ENCODE measurements at regions not wholly inside any gene's neighbourhood (a gene's known extent, or its start where the extent isn't known, plus 50 kb on each side); places are given as distances from the start of the nearest gene placed in this dataset.

DNA sequence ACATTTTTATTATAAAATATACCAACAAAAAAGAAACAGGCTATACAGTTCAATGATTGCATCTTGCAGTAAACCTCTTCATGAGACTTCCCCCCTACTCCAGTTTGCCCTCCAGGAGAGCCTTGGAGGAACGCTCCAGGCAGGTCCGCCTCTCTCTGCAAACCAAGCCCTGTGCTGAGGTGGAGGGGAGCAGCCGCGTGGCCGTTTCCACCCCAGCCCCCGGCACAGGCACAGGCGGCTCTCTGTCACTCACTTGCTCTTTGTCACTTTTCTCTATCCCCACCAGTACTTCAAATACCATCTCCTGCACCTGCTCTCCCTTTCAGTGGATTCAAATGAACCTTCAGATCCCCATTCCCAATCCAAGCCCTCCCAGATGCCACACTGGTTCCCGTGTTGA, 479.9 kb downstream of the OCA2 start:
- no peak for DNase-seq (ENCODE audit: low spot score)

DNA sequence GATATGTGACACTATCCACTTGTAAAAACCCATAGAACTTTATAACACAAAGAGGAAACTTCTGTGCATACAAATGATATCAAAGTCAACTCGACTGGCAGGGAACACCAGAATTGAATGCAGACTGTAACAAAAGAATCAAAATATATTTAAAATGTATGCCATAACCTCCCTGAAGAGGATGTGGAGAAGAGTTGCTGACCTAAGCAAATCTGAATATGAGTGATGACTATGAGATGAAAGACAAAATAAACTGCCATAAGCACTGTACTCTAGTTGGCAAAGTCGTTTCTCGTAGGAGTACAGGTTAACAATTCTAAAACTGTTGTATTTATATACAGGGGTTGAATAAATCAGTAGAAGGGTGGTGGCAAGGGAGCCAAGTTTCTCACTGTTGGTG, 482.1 kb downstream of the OCA2 start:
- no peak for DNase-seq (ENCODE audit: low spot score)

DNA sequence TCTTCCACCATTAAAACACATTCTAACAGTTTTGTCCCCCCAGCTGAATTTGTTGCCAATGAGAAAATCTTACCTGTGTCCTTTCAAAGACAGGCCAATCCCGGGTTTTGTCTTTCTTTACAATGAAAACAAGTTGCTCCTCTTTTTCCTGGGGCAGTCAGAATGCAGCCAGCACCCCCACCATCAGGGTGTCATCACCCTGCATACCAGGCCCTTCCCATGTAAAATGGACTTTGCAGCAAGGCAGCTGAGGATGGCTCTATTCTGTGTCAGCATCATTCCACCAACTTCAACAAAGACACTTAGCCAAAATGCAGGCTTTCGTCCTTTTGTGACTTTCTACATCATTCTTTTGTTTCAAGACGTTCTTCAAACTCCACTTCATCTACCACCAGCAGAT, 490.9 kb downstream of the OCA2 start:
- no peak for DNase-seq (ENCODE audit: low spot score)

DNA sequence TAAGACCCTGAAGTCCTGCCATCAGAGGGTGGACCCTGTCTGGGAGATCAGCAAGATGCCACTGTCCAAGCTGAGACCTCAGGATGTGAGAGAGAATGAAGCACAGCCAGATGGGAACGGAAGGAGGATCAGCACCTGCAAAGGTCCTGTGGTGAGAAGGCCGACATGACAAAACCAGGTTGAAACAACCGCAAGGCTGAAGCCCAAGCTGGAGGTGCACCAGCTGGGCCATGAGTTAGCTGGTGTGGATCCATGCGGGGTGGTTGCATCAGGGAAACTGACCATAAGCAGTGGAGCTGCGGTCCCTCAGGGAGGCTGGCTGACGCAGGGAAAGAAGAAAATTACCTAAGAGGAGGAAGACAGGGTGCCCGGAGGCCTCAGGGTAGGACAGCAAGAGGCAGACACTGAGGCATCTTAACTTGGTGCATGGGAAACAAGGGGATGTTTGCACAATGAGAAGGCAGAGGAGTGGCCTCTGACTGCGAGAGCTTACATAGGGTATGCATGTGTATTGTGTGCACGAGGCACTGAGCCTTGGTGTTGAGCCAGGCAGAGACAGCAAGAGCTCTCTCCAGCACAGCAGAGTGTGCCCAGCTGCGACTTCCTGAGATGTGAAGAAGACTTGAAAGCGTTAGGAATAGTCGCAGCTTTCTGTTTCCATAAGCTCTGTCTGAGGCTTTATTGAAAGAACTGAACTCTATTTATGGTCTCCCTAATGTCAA, 497.7 kb downstream of the OCA2 start:
- no peak for DNase-seq (ENCODE audit: low spot score)

DNA sequence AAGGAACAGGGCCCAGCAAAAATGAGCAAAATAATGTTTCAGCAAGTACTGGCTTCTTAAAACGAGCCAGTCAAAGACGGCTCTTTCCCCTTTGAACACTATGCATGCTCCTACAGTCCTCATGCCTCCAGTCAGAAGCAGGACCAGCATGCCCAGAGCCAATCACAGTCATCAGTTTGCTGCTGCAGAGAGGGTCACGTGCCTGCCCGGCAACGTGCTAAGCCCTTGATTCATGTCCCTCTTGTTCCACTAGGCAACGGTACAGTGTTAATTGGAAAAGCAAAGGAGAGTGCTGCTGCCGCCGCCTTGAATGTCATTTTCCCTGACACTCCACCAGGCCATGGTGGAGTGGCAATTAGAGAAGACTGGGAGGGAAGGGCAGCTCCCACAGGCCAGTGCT, 500.1 kb downstream of the OCA2 start:
- DNase-seq (ENCODE audit: low spot score): no peak

DNA sequence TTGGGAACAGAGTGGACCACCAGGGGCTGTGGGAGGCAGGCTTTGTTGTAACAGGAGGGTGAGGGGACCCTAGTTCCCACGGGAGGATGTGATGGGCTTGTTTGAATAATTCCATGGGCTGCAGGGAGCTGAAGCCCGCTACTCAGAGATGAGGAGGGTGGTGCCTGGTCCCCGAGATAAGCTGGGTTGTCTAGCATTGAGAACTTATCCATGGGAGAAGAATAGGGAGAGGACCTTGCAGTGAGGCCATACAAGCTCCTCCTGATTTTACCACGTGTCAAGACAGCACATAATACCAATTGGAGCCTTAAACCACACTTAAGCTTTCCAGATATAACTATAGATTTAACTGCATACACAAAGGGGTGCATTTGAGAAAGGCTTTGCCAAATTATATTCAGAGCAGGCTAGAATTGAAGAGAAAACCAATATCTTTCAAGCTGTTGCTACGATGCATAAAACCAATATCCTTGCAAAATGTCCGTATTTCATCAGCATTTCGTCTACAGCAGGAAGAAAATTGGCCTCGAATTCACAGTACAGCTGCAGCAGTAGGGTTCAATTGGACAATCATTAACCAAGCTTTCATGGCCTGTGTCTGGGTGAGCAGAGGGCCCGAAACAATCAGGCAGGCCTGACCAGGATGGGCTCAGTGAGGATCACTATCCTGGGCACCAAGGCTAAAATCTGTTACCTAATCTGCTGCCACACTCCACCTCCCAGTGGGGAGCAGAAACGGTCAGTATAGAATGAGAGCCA, 500.7 kb downstream of the OCA2 start:
- DNase-seq (ENCODE audit: low spot score): no peak

DNA sequence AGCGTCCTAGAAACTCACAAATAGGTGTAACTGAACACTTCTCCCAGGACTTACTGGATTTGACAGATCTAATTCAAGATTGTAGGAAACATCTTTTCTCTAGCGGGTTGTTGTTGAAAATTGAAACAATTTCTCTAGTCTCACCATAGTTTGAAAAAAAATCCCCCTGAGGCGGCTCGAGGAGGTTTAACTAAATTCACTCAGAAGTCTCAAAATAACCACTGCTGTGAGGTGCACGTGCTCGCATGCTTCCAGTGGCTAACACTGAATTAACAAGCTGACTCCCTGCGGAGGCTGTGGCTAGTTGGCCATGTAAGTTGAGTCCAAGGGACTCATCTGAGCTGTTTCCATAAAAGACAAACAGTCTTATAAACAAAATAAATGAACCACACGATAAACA, 503.9 kb downstream of the OCA2 start:
- no peak for DNase-seq (ENCODE audit: low spot score)

DNA sequence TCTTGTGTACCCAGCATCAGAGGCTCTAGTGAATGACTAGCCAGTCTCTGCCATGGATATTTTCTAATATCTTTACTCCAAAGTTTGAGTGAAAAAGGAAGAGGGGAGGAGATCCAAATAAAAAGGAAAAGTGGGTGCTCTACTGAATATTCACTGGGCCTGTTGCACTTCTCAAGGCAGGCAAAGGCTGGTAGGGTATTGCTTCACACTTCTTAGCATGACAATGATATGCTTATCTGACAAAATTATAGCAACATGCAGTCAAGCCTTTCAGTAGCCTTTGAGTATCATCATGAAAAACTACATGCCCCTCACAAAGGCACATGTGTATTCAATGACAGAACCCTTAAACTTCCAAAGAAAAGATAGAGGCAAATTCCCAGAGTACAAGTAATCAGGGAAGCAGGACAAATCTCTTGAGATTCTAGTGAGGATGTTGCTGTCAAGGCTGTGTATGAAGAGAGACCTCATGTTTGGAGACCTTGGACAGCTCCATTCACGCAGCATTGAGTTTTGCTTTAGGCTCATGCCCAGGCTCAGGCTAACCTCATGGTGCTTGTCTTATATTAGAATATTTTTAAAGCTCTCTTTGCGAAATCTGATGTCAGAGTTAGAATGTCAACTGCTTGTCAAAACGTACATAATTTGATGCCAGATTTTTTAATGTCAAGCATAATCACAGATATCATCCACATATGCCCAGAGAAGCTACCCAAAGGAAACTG, 506.9 kb downstream of the OCA2 start:
- no peak for DNase-seq (ENCODE audit: low spot score)
